Smooth muscle cell (in vitro differentiated cells): ENCODE measurements at regions not wholly inside any gene's neighbourhood (a gene's known extent, or its start where the extent isn't known, plus 50 kb on each side); places are given as distances from the start of the nearest gene placed in this dataset.

ENCODE experiments used
- DNase-seq: peaks from one replicate; lab custom pipeline; 2025; ENCODE audit not compliant: unreplicated experiment; lab: John Stamatoyannopoulos, UW
- H2AFZ ChIP-seq: fragments of 200-600 bp; sonication (generic); 2 replicates; pipeline ENCODE4 v1.6.0; 2016; ENCODE audit warnings: antibody characterized with exemption, low read depth, mild to moderate bottlenecking
- H3F3A ChIP-seq: fragments of 200-600 bp; sonication (generic); 2 replicates; pipeline ENCODE4 v1.6.0; 2017; ENCODE audit warnings: antibody characterized with exemption, low read depth
- H3K27ac ChIP-seq: fragments of 200-600 bp; sonication (generic); 2 replicates; pipeline ENCODE4 v1.5.1; 2016; ENCODE audit warnings: low read depth, mild to moderate bottlenecking
- H3K27me3 ChIP-seq: fragments of 200-600 bp; sonication (generic); 2 replicates; pipeline ENCODE4 v1.6.1; 2016; ENCODE audit warnings: low read depth, mild to moderate bottlenecking
- H3K36me3 ChIP-seq: fragments of 200-600 bp; sonication (generic); 2 replicates; pipeline ENCODE4 v1.5.1; 2016; ENCODE audit warnings: low read depth
- H3K4me1 ChIP-seq: fragments of 200-600 bp; sonication (generic); 2 replicates; pipeline ENCODE4 v1.5.1; 2016; ENCODE audit warnings: low read depth
- H3K4me2 ChIP-seq: fragments of 200-600 bp; sonication (generic); 2 replicates; pipeline ENCODE4 v1.6.0; 2016; ENCODE audit warnings: mild to moderate bottlenecking
- H3K4me3 ChIP-seq: fragments of 200-600 bp; sonication (generic); 2 replicates; pipeline ENCODE4 v1.5.1; 2016; ENCODE audit warnings: mild to moderate bottlenecking
- H3K79me2 ChIP-seq: fragments of 200-600 bp; sonication (generic); 2 replicates; pipeline ENCODE4 v1.6.0; 2016; ENCODE audit warnings: low read depth, mild to moderate bottlenecking
- H3K9ac ChIP-seq: fragments of 200-600 bp; sonication (generic); 2 replicates; pipeline ENCODE4 v1.6.0; 2016; ENCODE audit warnings: low read depth
- H3K9me3 ChIP-seq: fragments of 200-600 bp; sonication (generic); replicated peaks from 2 replicates; pipeline ENCODE4 v1.5.1; 2016; ENCODE audit warnings: low read depth
- H4K20me1 ChIP-seq: fragments of 200-600 bp; sonication (generic); 2 replicates; pipeline ENCODE4 v1.6.0; 2016; ENCODE audit warnings: low read depth
- CTCF ChIP-seq: fragments of 200-600 bp; sonication (generic); IDR thresholded peaks from 2 replicates; pipeline ENCODE4 v1.5.1; 2017; ENCODE audit warnings: borderline replicate concordance, mild to moderate bottlenecking, antibody characterized with exemption; ENCODE audit not compliant: insufficient read depth, poor library complexity, severe bottlenecking
- WGBS: methylation state at CpG from one replicate; pipeline ENCODE4 v1.1.7; 2016; ENCODE audit warnings: low lambda C conversion rate; 5-methylcytosine and 5-hydroxymethylcytosine counted together

- no peak for DNase-seq
- H3K27ac ChIP-seq = no peak overlapping the region
- no peak overlapping the region for H2AFZ ChIP-seq
- H3K79me2 ChIP-seq = no peaks in the 10 kb centered on the region
- H4K20me1 ChIP-seq = no peaks in the 10 kb centered on the region
- no peaks in the 10 kb centered on the region for H3K9me3 ChIP-seq
- no peak overlapping the region for H3K9ac ChIP-seq
- TF ChIP-seq CTCF = no peak
- no peak overlapping the region for H3K4me2 ChIP-seq
- H3K27me3 ChIP-seq = no peaks in the 10 kb centered on the region
- no peaks in the 10 kb centered on the region for H3K4me1 ChIP-seq
- H3F3A ChIP-seq = no peaks in the 10 kb centered on the region
- no peaks in the 10 kb centered on the region for H3K36me3 ChIP-seq
- 83% methylated on average over 10 of the region's 10 CpGs for WGBS
- no peak overlapping the region for H3K4me3 ChIP-seq
Observed at GRCh38 chr2:167776359-167776758, 471.0 kb downstream of the STK39 start.

GRCh38 chr2:167771628-167772027 lies 475.8 kb downstream of the STK39 start:
- no peak for TF ChIP-seq CTCF
- DNase-seq = no peak
- H3K79me2 ChIP-seq = no peaks in the 10 kb centered on the region
- WGBS = 75% methylated on average over 2 of the region's 2 CpGs
- no peaks in the 10 kb centered on the region for H3F3A ChIP-seq
- no peak overlapping the region for H2AFZ ChIP-seq
- no peak overlapping the region for H3K9ac ChIP-seq
- H3K27me3 ChIP-seq = no peaks in the 10 kb centered on the region
- H3K27ac ChIP-seq = no peak overlapping the region
- H3K4me3 ChIP-seq = no peak overlapping the region
- peaks cover 2% of the 10 kb centered on the region for H3K4me1 ChIP-seq
- H4K20me1 ChIP-seq = no peaks in the 10 kb centered on the region
- no peaks in the 10 kb centered on the region for H3K36me3 ChIP-seq
- no peaks in the 10 kb centered on the region for H3K9me3 ChIP-seq
- no peak overlapping the region for H3K4me2 ChIP-seq

GRCh38 chr2:167769020-167769419 lies 478.4 kb downstream of the STK39 start:
- TF ChIP-seq CTCF = no peak
- Histone ChIP-seq H3K4me1 (peaks cover 2% of the 10 kb centered on the region), H3K4me2 (no peak overlapping the region), H3K27ac (no peak overlapping the region), H3K4me3 (no peak overlapping the region), H2AFZ (no peak overlapping the region), H3F3A (no peaks in the 10 kb centered on the region), H4K20me1 (no peaks in the 10 kb centered on the region), H3K9me3 (no peaks in the 10 kb centered on the region), H3K27me3 (no peaks in the 10 kb centered on the region), H3K79me2 (no peaks in the 10 kb centered on the region), H3K9ac (no peak overlapping the region), H3K36me3 (no peaks in the 10 kb centered on the region)
- no peak for DNase-seq
- whole genome bisulfite sequencing = 93% methylated on average over 1 of the region's 1 CpG

- H3F3A ChIP-seq = no peaks in the 10 kb centered on the region
- no peaks in the 10 kb centered on the region for H4K20me1 ChIP-seq
- no peak overlapping the region for H3K4me3 ChIP-seq
- peaks cover 2% of the 10 kb centered on the region for H3K4me1 ChIP-seq
- no peaks in the 10 kb centered on the region for H3K9me3 ChIP-seq
- no peaks in the 10 kb centered on the region for H3K79me2 ChIP-seq
- H3K9ac ChIP-seq = no peak overlapping the region
- no peak for TF ChIP-seq CTCF
- no peaks in the 10 kb centered on the region for H3K27me3 ChIP-seq
- DNase-seq = no peak
- no peaks in the 10 kb centered on the region for H3K36me3 ChIP-seq
- H2AFZ ChIP-seq = no peak overlapping the region
- H3K27ac ChIP-seq = no peak overlapping the region
- H3K4me2 ChIP-seq = no peak overlapping the region
Observed at GRCh38 chr2:167767830-167768229, 479.6 kb downstream of the STK39 start.
